ENCODE measurements at regions not wholly inside any gene's neighbourhood (a gene's known extent, or its start where the extent isn't known, plus 50 kb on each side); places are given as distances from the start of the nearest gene placed in this dataset.

DNA sequence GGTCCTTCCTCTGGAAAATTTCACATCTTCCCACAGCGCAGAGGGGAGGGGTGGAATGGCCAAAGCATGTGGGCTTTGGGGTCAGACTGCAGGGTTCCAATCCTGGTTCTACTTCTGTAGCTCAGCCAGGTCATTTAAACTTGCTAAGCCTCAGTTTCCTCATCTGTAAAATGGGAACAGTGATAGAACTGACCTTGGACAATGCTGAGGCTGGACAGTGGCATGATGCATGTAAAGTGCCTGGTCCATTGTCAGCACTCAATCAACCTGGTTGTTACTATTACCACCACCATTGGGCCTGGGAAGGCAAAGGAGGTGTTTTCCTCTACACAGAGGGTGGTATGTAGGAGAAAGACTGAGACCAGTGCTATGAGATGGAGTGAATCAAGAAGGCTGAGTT is 162.8 kb downstream of the VRK1 start:
- Histone ChIP-seq H2BK20ac (ENCODE audit: low read depth, low read length) (no peak overlapping the region), H3K14ac (replicated peaks; ENCODE audit: low read depth, low read length) (no peak overlapping the region), H3K27me3 (ENCODE audit: control insufficient read depth, insufficient read depth, low read length) (no peaks in the 10 kb centered on the region), H3K36me3 (ENCODE audit: control insufficient read depth, insufficient read depth, low read length) (no peaks in the 10 kb centered on the region), H3K27ac (ENCODE audit: insufficient read depth, low read length) (no peak overlapping the region), H4K91ac (ENCODE audit: insufficient read depth, low read depth, low read length) (no peak overlapping the region), H3K79me1 (ENCODE audit: low read depth in 1 of 2, low read length in 2 of 2) (no peaks in the 10 kb centered on the region), H2BK15ac (ENCODE audit: low read depth, low read length) (no peak overlapping the region), H3K9ac (ENCODE audit: low read depth, low read length) (no peak overlapping the region), H3K4me2 (ENCODE audit: low read depth, low read length) (no peak overlapping the region), H3K9me1 (ENCODE audit: insufficient read depth, low read length) (no peaks in the 10 kb centered on the region), H3K56ac (ENCODE audit: extremely low read depth, insufficient read depth, low read length) (no peak overlapping the region), H3K9me3 (ENCODE audit: control insufficient read depth, insufficient read depth, low read length) (peaks cover 43% of the 10 kb centered on the region), H2BK5ac (ENCODE audit: low read depth, low read length, poor library complexity, severe bottlenecking) (no peak overlapping the region), H2BK120ac (ENCODE audit: low read depth, low read length) (no peak overlapping the region), H4K8ac (ENCODE audit: low read depth in 2 of 2, low read length in 2 of 2) (no peak overlapping the region), H3K4ac (ENCODE audit: low read depth, low read length) (no peak overlapping the region), H3K18ac (ENCODE audit: low read depth, low read length) (no peak overlapping the region), H2AFZ (replicated peaks; ENCODE audit: low read length, poor library complexity) (no peak overlapping the region), H3K4me1 (ENCODE audit: control insufficient read depth, insufficient read depth, low read length) (no peaks in the 10 kb centered on the region), H4K20me1 (ENCODE audit: insufficient read depth, low read length) (no peaks in the 10 kb centered on the region), H3K4me3 (ENCODE audit: insufficient read depth, low read depth, low read length) (no peak overlapping the region), H4K5ac (ENCODE audit: low read depth, low read length) (no peak overlapping the region), H3K23ac (ENCODE audit: low read depth, low read length) (no peak overlapping the region), H2AK5ac (ENCODE audit: low read depth, low read length) (no peak overlapping the region), H2AK9ac (replicated peaks; ENCODE audit: low read depth, low read length, poor library complexity) (no peak overlapping the region)
- intact Hi-C loops (cut with micrococcal nuclease): no loop called here
- WGBS, 2 experiments (ENCODE audit: extremely low coverage in 2 of 2, insufficient read length in 1 of 2): no CpG with 5 or more reads among the region's 1 CpG
- dilution Hi-C loops (cut with HindIII; ENCODE audit: low sequenced_read_pairs, unreplicated experiment): no loop called here
- in situ Hi-C loops (cut with MboI; ENCODE audit: low sequenced_read_pairs): no loop called here
- no peak for DNase-seq
- no peak for ATAC-seq (ENCODE audit: low read depth)
- BruUV-seq (replicated peaks): no TSS peak
- CTCF ChIA-PET: no interaction called here
- TF ChIP-seq, protein P1, sequence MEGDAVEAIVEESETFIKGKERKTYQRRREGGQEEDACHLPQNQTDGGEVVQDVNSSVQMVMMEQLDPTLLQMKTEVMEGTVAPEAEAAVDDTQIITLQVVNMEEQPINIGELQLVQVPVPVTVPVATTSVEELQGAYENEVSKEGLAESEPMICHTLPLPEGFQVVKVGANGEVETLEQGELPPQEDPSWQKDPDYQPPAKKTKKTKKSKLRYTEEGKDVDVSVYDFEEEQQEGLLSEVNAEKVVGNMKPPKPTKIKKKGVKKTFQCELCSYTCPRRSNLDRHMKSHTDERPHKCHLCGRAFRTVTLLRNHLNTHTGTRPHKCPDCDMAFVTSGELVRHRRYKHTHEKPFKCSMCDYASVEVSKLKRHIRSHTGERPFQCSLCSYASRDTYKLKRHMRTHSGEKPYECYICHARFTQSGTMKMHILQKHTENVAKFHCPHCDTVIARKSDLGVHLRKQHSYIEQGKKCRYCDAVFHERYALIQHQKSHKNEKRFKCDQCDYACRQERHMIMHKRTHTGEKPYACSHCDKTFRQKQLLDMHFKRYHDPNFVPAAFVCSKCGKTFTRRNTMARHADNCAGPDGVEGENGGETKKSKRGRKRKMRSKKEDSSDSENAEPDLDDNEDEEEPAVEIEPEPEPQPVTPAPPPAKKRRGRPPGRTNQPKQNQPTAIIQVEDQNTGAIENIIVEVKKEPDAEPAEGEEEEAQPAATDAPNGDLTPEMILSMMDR (conservative IDR thresholded peaks at IDR 0.05; ENCODE audit: low read depth, low read length): no peak
- TF ChIP-seq POLR2A (IDR thresholded peaks at IDR 0.05; ENCODE audit: low read depth, low read length) (no peak), USF2 (IDR thresholded peaks at IDR 0.05; ENCODE audit: low read depth, low read length) (no peak), RFX5 (IDR thresholded peaks at IDR 0.05; ENCODE audit: low read depth, low read length) (no peak), SMC3 (IDR thresholded peaks at IDR 0.05; ENCODE audit: low read depth, low read length) (no peak)
- POLR2A ChIA-PET (ENCODE audit: unreplicated experiment): no interaction called here

Measured in IMR-90 (cell line).